ENCODE measurements at regions not wholly inside any gene's neighbourhood (a gene's known extent, or its start where the extent isn't known, plus 50 kb on each side); places are given as distances from the start of the nearest gene placed in this dataset.

DNA sequence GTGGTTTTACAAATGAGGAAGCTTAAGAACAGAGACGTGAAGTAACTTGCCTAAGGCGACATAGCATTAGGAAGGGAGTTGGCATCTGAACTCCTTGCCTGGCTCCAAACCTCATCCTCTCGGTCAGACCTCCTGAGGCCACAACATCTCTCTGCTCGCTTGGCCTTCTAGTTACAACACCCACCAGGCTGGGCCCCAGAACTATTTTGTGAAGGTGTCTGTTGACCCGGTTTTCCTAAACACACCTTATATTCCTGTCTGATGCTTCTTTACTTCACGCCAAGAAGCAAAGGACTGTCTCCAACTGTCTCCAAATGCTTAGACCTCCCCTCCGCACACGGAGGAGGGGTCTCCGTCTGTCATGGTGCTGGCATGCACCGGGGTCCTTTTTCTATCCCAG lies 326.6 kb downstream of the THBS2 start:
- Histone ChIP-seq H4K5ac (ENCODE audit: low read depth, low read length) (no peak overlapping the region), H3K14ac (replicated peaks; ENCODE audit: low read depth, low read length) (no peak overlapping the region), H3K36me3 (ENCODE audit: control insufficient read depth, insufficient read depth, low read length) (no peaks in the 10 kb centered on the region), H2BK15ac (ENCODE audit: low read depth, low read length) (no peak overlapping the region), H3K9ac (ENCODE audit: low read depth, low read length) (no peak overlapping the region), H2BK120ac (ENCODE audit: low read depth, low read length) (no peak overlapping the region), H2BK20ac (ENCODE audit: low read depth, low read length) (no peak overlapping the region), H3K4ac (ENCODE audit: low read depth, low read length) (no peak overlapping the region), H2BK5ac (ENCODE audit: low read depth, low read length, poor library complexity, severe bottlenecking) (no peak overlapping the region), H4K91ac (ENCODE audit: insufficient read depth, low read depth, low read length) (no peak overlapping the region), H3K4me1 (ENCODE audit: control insufficient read depth, insufficient read depth, low read length) (no peaks in the 10 kb centered on the region), H2AK5ac (ENCODE audit: low read depth, low read length) (no peak overlapping the region), H3K4me3 (ENCODE audit: insufficient read depth, low read depth, low read length) (no peak overlapping the region), H4K8ac (ENCODE audit: low read depth in 2 of 2, low read length in 2 of 2) (no peak overlapping the region), H3K9me1 (ENCODE audit: insufficient read depth, low read length) (no peaks in the 10 kb centered on the region), H3K9me3 (ENCODE audit: control insufficient read depth, insufficient read depth, low read length) (peaks cover 2% of the 10 kb centered on the region; the same call in 1 of the 2 replicates), H3K56ac (ENCODE audit: extremely low read depth, insufficient read depth, low read length) (no peak overlapping the region), H3K4me2 (ENCODE audit: low read depth, low read length) (no peak overlapping the region), H3K18ac (ENCODE audit: low read depth, low read length) (no peak overlapping the region), H3K27me3 (ENCODE audit: control insufficient read depth, insufficient read depth, low read length) (no peaks in the 10 kb centered on the region; the same call in 1 of the 2 replicates), H3K23ac (ENCODE audit: low read depth, low read length) (no peak overlapping the region), H3K79me1 (ENCODE audit: low read depth in 1 of 2, low read length in 2 of 2) (no peaks in the 10 kb centered on the region), H2AFZ (replicated peaks; ENCODE audit: low read length, poor library complexity) (no peak overlapping the region), H3K27ac (ENCODE audit: insufficient read depth, low read length) (no peak overlapping the region), H4K20me1 (ENCODE audit: insufficient read depth, low read length) (no peaks in the 10 kb centered on the region), H2AK9ac (replicated peaks; ENCODE audit: low read depth, low read length, poor library complexity) (no peak overlapping the region)
- dilution Hi-C loops (cut with HindIII; ENCODE audit: low sequenced_read_pairs, unreplicated experiment): no loop called here
- ATAC-seq (ENCODE audit: low read depth) (no peak), DNase-seq (no peak)
- ChIA-PET CTCF (no interaction called here), POLR2A (ENCODE audit: unreplicated experiment) (no interaction called here)
- intact Hi-C loops (cut with micrococcal nuclease): no loop called here
- TF ChIP-seq, protein P1, sequence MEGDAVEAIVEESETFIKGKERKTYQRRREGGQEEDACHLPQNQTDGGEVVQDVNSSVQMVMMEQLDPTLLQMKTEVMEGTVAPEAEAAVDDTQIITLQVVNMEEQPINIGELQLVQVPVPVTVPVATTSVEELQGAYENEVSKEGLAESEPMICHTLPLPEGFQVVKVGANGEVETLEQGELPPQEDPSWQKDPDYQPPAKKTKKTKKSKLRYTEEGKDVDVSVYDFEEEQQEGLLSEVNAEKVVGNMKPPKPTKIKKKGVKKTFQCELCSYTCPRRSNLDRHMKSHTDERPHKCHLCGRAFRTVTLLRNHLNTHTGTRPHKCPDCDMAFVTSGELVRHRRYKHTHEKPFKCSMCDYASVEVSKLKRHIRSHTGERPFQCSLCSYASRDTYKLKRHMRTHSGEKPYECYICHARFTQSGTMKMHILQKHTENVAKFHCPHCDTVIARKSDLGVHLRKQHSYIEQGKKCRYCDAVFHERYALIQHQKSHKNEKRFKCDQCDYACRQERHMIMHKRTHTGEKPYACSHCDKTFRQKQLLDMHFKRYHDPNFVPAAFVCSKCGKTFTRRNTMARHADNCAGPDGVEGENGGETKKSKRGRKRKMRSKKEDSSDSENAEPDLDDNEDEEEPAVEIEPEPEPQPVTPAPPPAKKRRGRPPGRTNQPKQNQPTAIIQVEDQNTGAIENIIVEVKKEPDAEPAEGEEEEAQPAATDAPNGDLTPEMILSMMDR (conservative IDR thresholded peaks at IDR 0.05; ENCODE audit: low read depth, low read length): no peak
- TF ChIP-seq FOS (IDR thresholded peaks at IDR 0.05; ENCODE audit: low read depth, low read length) (no peak), BHLHE40 (IDR thresholded peaks at IDR 0.05; ENCODE audit: low read depth, low read length) (no peak), MXI1 (IDR thresholded peaks at IDR 0.05; ENCODE audit: borderline replicate concordance, low read depth, low read length) (no peak), POLR2A (IDR thresholded peaks at IDR 0.05; ENCODE audit: low read depth, low read length) (no peak), MAZ (IDR thresholded peaks at IDR 0.05; ENCODE audit: borderline replicate concordance, low read depth, low read length) (no peak), RAD21 (IDR thresholded peaks at IDR 0.05; ENCODE audit: low read length) (no peak), SMC3 (IDR thresholded peaks at IDR 0.05; ENCODE audit: low read depth, low read length) (no peak)
- TF ChIP-seq, protein P2, sequence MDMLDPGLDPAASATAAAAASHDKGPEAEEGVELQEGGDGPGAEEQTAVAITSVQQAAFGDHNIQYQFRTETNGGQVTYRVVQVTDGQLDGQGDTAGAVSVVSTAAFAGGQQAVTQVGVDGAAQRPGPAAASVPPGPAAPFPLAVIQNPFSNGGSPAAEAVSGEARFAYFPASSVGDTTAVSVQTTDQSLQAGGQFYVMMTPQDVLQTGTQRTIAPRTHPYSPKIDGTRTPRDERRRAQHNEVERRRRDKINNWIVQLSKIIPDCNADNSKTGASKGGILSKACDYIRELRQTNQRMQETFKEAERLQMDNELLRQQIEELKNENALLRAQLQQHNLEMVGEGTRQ (IDR thresholded peaks at IDR 0.05; ENCODE audit: low read depth, low read length): no peak
- in situ Hi-C loops (cut with MboI; ENCODE audit: low sequenced_read_pairs): no loop called here
- no TSS peak for BruUV-seq (replicated peaks)
- 90% methylated on average over 4 of the region's 10 CpGs; no CpG with 5 or more reads in 1 of the 2 experiments for WGBS, 2 experiments (ENCODE audit: extremely low coverage in 2 of 2, insufficient read length in 1 of 2)
